Panc1 (cell line): ENCODE measurements at regions not wholly inside any gene's neighbourhood (a gene's known extent, or its start where the extent isn't known, plus 50 kb on each side); places are given as distances from the start of the nearest gene placed in this dataset.

ENCODE experiments used
- ATAC-seq: fragments of 200-7000 bp; cut with Tn5 transposase; 2 replicates; pipeline ENCODE4 v1.9.1; 2020; ENCODE audit warnings: mild to moderate bottlenecking, moderate library complexity
- BruUV-seq: library from RNA; stranded (reverse); fragments of 400-500 nt; replicated peaks from 2 replicates; lab custom pipeline; 2021; lab: Mats Ljungman, UMichigan
- CTCF ChIA-PET: fragments of 300-600 bp; sonication (Branson Sonifier 250); formaldehyde crosslinking; loops from one replicate; lab custom pipeline; 2022; ENCODE audit warnings: antibody characterized with exemption; lab: Charles Lee
- POLR2A ChIA-PET: fragments of 300-600 bp; sonication (Branson Sonifier 250); formaldehyde crosslinking; loops from one replicate; lab custom pipeline; 2022; ENCODE audit warnings: antibody characterized with exemption; lab: Charles Lee
- DNase-seq: peaks from one replicate; pipeline ENCODE4 v3.0.0-alpha.2; 2010; ENCODE audit warnings: low read depth, low spot score
- H3K27ac ChIP-seq: 2 replicates; pipeline ENCODE4 v1.5.1; 2011; ENCODE audit warnings: mild to moderate bottlenecking, low read length, inconsistent platforms
- H3K27me3 ChIP-seq: fragments of 200-500 bp; sonication (Bioruptor generic); 2 replicates; pipeline ENCODE4 v1.6.0; 2014; ENCODE audit warnings: low read length, inconsistent platforms; ENCODE audit not compliant: control insufficient read depth, insufficient read depth
- H3K36me3 ChIP-seq: fragments of 200-500 bp; sonication (Bioruptor generic); 2 replicates; pipeline ENCODE4 v1.5.1; 2014; ENCODE audit warnings: inconsistent platforms, mild to moderate bottlenecking, low read length, moderate library complexity; ENCODE audit not compliant: control insufficient read depth, insufficient read depth
- H3K4me1 ChIP-seq: 2 replicates; pipeline ENCODE4 v1.5.1; 2011; ENCODE audit warnings: inconsistent platforms, mild to moderate bottlenecking, low read length, moderate library complexity; ENCODE audit not compliant: control insufficient read depth, insufficient read depth
- H3K4me3 ChIP-seq, 2 experiments: 2 replicates each; pipeline ENCODE4 v1.5.1; 2011 to 2012; ENCODE audit warnings: low read depth in 2 of 2, low read length in 2 of 2, mild to moderate bottlenecking in 2 of 2, inconsistent platforms in 1 of 2, moderate library complexity in 1 of 2
- H3K9me3 ChIP-seq: fragments of 200-500 bp; sonication (Bioruptor generic); 2 replicates; pipeline ENCODE4 v1.5.1; 2014; ENCODE audit warnings: low read depth, mild to moderate bottlenecking, inconsistent platforms, low read length, moderate library complexity; ENCODE audit not compliant: control insufficient read depth, insufficient read depth
- POLR2AphosphoS5 ChIP-seq: IDR thresholded peaks from 2 replicates; pipeline ENCODE4 v1.6.1; 2012; ENCODE audit warnings: mild to moderate bottlenecking, low read depth, low read length, moderate library complexity
- SIN3A ChIP-seq: IDR thresholded peaks from 2 replicates; pipeline ENCODE4 v1.6.1; 2012; ENCODE audit warnings: low read depth, mild to moderate bottlenecking, low read length, moderate library complexity, borderline replicate concordance; ENCODE audit not compliant: insufficient read depth
- TCF7L2 ChIP-seq: IDR thresholded peaks from 2 replicates; pipeline ENCODE4 v1.6.1; 2011; ENCODE audit warnings: mild to moderate bottlenecking, low read depth, low read length, inconsistent platforms
- in situ Hi-C: cut with HindIII; loops from 2 replicates; pipeline ENCODE4 v1.10.0; 2016; ENCODE audit warnings: low sequenced_read_pairs, low pct_unique_long_range_greater_than_20kb
- intact Hi-C: fragments of 100-400 bp; cut with micrococcal nuclease; formaldehyde crosslinking; loops from one replicate; pipeline ENCODE4 v1.10.0; 2022; ENCODE audit not compliant: unreplicated experiment
- TF ChIP-seq, protein P1 (sequence below), 2 experiments: IDR thresholded peaks; 2 replicates each; pipeline ENCODE4 v1.6.1; 2011 to 2012; ENCODE audit warnings: low read depth in 2 of 2, control low read depth in 1 of 2, low read length in 1 of 2, mild to moderate bottlenecking in 1 of 2, moderate library complexity in 1 of 2; ENCODE audit not compliant: insufficient read depth in 1 of 2
- TF ChIP-seq, protein P2 (sequence below): fragments of 450-650 bp; IDR thresholded peaks from 2 replicates; pipeline ENCODE4 v1.5.1; 2017; ENCODE audit warnings: mild to moderate bottlenecking

- CTCF ChIA-PET: no interaction called here
- H3K4me1 ChIP-seq: no peaks in the 10 kb centered on the region
- BruUV-seq: no TSS peak
- H3K27me3 ChIP-seq: peaks cover 2% of the 10 kb centered on the region; the same call in 1 of the 2 replicates
- no peak for TF ChIP-seq POLR2AphosphoS5
- TF ChIP-seq SIN3A: no peak
- TF ChIP-seq, protein P1, sequence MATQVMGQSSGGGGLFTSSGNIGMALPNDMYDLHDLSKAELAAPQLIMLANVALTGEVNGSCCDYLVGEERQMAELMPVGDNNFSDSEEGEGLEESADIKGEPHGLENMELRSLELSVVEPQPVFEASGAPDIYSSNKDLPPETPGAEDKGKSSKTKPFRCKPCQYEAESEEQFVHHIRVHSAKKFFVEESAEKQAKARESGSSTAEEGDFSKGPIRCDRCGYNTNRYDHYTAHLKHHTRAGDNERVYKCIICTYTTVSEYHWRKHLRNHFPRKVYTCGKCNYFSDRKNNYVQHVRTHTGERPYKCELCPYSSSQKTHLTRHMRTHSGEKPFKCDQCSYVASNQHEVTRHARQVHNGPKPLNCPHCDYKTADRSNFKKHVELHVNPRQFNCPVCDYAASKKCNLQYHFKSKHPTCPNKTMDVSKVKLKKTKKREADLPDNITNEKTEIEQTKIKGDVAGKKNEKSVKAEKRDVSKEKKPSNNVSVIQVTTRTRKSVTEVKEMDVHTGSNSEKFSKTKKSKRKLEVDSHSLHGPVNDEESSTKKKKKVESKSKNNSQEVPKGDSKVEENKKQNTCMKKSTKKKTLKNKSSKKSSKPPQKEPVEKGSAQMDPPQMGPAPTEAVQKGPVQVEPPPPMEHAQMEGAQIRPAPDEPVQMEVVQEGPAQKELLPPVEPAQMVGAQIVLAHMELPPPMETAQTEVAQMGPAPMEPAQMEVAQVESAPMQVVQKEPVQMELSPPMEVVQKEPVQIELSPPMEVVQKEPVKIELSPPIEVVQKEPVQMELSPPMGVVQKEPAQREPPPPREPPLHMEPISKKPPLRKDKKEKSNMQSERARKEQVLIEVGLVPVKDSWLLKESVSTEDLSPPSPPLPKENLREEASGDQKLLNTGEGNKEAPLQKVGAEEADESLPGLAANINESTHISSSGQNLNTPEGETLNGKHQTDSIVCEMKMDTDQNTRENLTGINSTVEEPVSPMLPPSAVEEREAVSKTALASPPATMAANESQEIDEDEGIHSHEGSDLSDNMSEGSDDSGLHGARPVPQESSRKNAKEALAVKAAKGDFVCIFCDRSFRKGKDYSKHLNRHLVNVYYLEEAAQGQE (IDR thresholded peaks at IDR 0.05; ENCODE audit: insufficient read depth in 1 of 2, low read depth in 2 of 2, low read length in 1 of 2): no peak
- no peak for TF ChIP-seq TCF7L2
- TF ChIP-seq, protein P2, sequence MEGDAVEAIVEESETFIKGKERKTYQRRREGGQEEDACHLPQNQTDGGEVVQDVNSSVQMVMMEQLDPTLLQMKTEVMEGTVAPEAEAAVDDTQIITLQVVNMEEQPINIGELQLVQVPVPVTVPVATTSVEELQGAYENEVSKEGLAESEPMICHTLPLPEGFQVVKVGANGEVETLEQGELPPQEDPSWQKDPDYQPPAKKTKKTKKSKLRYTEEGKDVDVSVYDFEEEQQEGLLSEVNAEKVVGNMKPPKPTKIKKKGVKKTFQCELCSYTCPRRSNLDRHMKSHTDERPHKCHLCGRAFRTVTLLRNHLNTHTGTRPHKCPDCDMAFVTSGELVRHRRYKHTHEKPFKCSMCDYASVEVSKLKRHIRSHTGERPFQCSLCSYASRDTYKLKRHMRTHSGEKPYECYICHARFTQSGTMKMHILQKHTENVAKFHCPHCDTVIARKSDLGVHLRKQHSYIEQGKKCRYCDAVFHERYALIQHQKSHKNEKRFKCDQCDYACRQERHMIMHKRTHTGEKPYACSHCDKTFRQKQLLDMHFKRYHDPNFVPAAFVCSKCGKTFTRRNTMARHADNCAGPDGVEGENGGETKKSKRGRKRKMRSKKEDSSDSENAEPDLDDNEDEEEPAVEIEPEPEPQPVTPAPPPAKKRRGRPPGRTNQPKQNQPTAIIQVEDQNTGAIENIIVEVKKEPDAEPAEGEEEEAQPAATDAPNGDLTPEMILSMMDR: no peak
- no peaks in the 10 kb centered on the region for H3K9me3 ChIP-seq
- intact Hi-C loops: no loop called here
- H3K4me3 ChIP-seq: no peak overlapping the region
- no peak for ATAC-seq
- in situ Hi-C loops: no loop called here
- no peak overlapping the region for H3K27ac ChIP-seq
- no peaks in the 10 kb centered on the region for H3K36me3 ChIP-seq
- no peak for DNase-seq
- POLR2A ChIA-PET: no interaction called here
These were observed 194.3 kb upstream of the RBM19 start for GRCh38 chr12:114160445-114160844.

DNA sequence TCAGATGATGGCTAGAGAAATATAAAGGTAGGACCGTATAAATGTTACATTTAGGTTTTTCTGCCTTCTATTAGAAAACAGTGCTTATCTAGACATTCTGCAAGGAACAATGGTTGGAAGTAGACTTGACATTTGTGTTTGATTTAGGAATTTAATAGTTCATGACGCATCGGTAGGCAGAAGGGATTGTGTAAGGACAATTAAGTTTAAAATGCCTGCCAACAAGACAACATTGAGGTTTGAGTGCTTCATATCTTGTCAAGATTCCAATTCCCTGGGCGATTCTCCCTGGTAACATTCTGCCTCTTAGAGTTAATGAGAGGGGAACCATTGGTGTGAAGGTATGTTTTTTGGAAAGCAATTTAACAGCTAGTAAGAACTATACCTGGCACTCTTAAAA, 186.8 kb upstream of the RBM19 start:
- no peak for ATAC-seq
- H3K4me3 ChIP-seq: no peak overlapping the region
- BruUV-seq: no TSS peak
- ChIA-PET CTCF (no interaction called here), POLR2A (no interaction called here)
- no peaks in the 10 kb centered on the region for H3K4me1 ChIP-seq
- DNase-seq: no peak
- no peak overlapping the region for H3K27ac ChIP-seq
- H3K9me3 ChIP-seq: no peaks in the 10 kb centered on the region
- in situ Hi-C loops (no loop called here), intact Hi-C loops (no loop called here)
- H3K27me3 ChIP-seq: no peaks in the 10 kb centered on the region; the same call in 1 of the 2 replicates
- TF ChIP-seq, protein P1 (IDR thresholded peaks at IDR 0.05; ENCODE audit: insufficient read depth in 1 of 2, low read depth in 2 of 2, low read length in 1 of 2): no peak
- TF ChIP-seq TCF7L2 (no peak), POLR2AphosphoS5 (no peak), SIN3A (no peak)
- TF ChIP-seq, protein P2: no peak
- no peaks in the 10 kb centered on the region for H3K36me3 ChIP-seq
